HPDE6-E6E7 (cell line): ENCODE measurements at regions not wholly inside any gene's neighbourhood (a gene's known extent, or its start where the extent isn't known, plus 50 kb on each side); places are given as distances from the start of the nearest gene placed in this dataset.
"Not testable (repeated sequence)": the region's sequence is repeated elsewhere in the genome, so short reads cannot be mapped to it uniquely, and the experiment has no call there.

Source experiments
- DNase-seq: peaks from one replicate; pipeline ENCODE4 v3.0.0; 2011; ENCODE audit warnings: missing footprints; ENCODE audit errors: extremely low spot score

- DNase-seq: no peak
These were observed 471.7 kb downstream of the CBLN4 start for GRCh38 chr20:55533632-55534031.

GRCh38 chr20:55530763-55531162 lies 474.6 kb downstream of the CBLN4 start:
- no peak for DNase-seq

- no peak for DNase-seq
These were observed 476.8 kb downstream of the CBLN4 start for GRCh38 chr20:55528482-55528881.

- no peak for DNase-seq
These were observed 483.0 kb downstream of the CBLN4 start for GRCh38 chr20:55522296-55522815.

GRCh38 chr20:55517584-55517983 lies 487.7 kb downstream of the CBLN4 start:
- not testable (repeated sequence) for DNase-seq

GRCh38 chr20:55515832-55516231 lies 489.5 kb downstream of the CBLN4 start:
- DNase-seq: peak; percentile 60

GRCh38 chr20:55514531-55514930 lies 490.8 kb downstream of the CBLN4 start:
- DNase-seq: peak; percentile 74

- DNase-seq: no peak
These were observed 491.4 kb downstream of the CBLN4 start for GRCh38 chr20:55513954-55514353.

- no peak for DNase-seq
These were observed 505.2 kb downstream of the CBLN4 start for GRCh38 chr20:55500130-55500529.

GRCh38 chr20:55488593-55488992 lies 516.7 kb downstream of the CBLN4 start:
- no peak for DNase-seq

- DNase-seq: no peak
These were observed 526.4 kb downstream of the CBLN4 start for GRCh38 chr20:55478724-55479450.

GRCh38 chr20:55472704-55473103 lies 532.6 kb downstream of the CBLN4 start:
- peak; percentile 34 for DNase-seq

GRCh38 chr20:55471052-55472006 lies 534.0 kb downstream of the CBLN4 start:
- no peak for DNase-seq

- no peak for DNase-seq
These were observed 536.2 kb downstream of the CBLN4 start for GRCh38 chr20:55469074-55469473.

GRCh38 chr20:55461519-55461918 lies 543.8 kb downstream of the CBLN4 start:
- no peak for DNase-seq

- DNase-seq: peak; percentile 13
These were observed 548.9 kb downstream of the CBLN4 start for GRCh38 chr20:55456316-55456940.

- DNase-seq: no peak
These were observed 556.2 kb downstream of the CBLN4 start for GRCh38 chr20:55449091-55449490.

- peak; percentile 23 for DNase-seq
These were observed 559.0 kb downstream of the CBLN4 start for GRCh38 chr20:55446301-55446700.

- DNase-seq: no peak
These were observed 566.2 kb downstream of the CBLN4 start for GRCh38 chr20:55439070-55439469.

GRCh38 chr20:55437798-55438415 lies 567.4 kb downstream of the CBLN4 start:
- no peak for DNase-seq

- DNase-seq: no peak
These were observed 580.4 kb downstream of the CBLN4 start for GRCh38 chr20:55424968-55425367.

GRCh38 chr20:55424476-55424875 lies 580.8 kb downstream of the CBLN4 start:
- no peak for DNase-seq
